PC-3 (cell line): ENCODE measurements at regions not wholly inside any gene's neighbourhood (a gene's known extent, or its start where the extent isn't known, plus 50 kb on each side); places are given as distances from the start of the nearest gene placed in this dataset.

Source experiments
- CTCF ChIP-seq: fragments of 300-600 bp; sonication (generic); conservative IDR thresholded peaks from 2 replicates; pipeline ENCODE4 v1.5.1; 2017; ENCODE audit warnings: antibody characterized with exemption, low read depth, mild to moderate bottlenecking, low read length
- EZH2 ChIP-seq: fragments of 300-600 bp; sonication (generic); IDR thresholded peaks from one replicate; pipeline ENCODE4 v1.6.1; 2017; ENCODE audit warnings: antibody characterized with exemption, mild to moderate bottlenecking, low read length; ENCODE audit not compliant: unreplicated experiment

- TF ChIP-seq CTCF (no peak), EZH2 (no peak)
Measured at GRCh38 chr14:87809261-87809660, 183.7 kb downstream of the GALC start.
